HUES64 (cell line): ENCODE measurements at regions not wholly inside any gene's neighbourhood (a gene's known extent, or its start where the extent isn't known, plus 50 kb on each side); places are given as distances from the start of the nearest gene placed in this dataset.

Experiments
- H3K27ac ChIP-seq: 2 replicates; pipeline ENCODE4 v1.7.0; 2013; ENCODE audit warnings: low read depth, low read length, inconsistent platforms
- H3K27me3 ChIP-seq: 2 replicates; pipeline ENCODE4 v1.6.1; 2013; ENCODE audit warnings: mild to moderate bottlenecking, low read length; ENCODE audit not compliant: insufficient read depth
- H3K36me3 ChIP-seq: 2 replicates; pipeline ENCODE4 v1.6.1; 2013; ENCODE audit warnings: mild to moderate bottlenecking, low read length; ENCODE audit not compliant: insufficient read depth
- H3K4me1 ChIP-seq: 2 replicates; pipeline ENCODE4 v1.6.1; 2013; ENCODE audit warnings: mild to moderate bottlenecking, low read length, moderate library complexity; ENCODE audit not compliant: insufficient read depth
- H3K4me3 ChIP-seq: 2 replicates; pipeline ENCODE4 v1.5.1; 2013; ENCODE audit warnings: mild to moderate bottlenecking, low read length, moderate library complexity
- H3K9ac ChIP-seq: 2 replicates; pipeline ENCODE4 v1.6.1; 2013; ENCODE audit warnings: mild to moderate bottlenecking, low read depth, low read length
- H3K9me3 ChIP-seq: 2 replicates; pipeline ENCODE4 v1.6.1; 2013; ENCODE audit warnings: low read depth, low read length; ENCODE audit not compliant: insufficient read depth
- WGBS: fragments of 150-250, 120-280 bp; methylation state at CpG from one replicate; pipeline ENCODE4 v1.1.7; 2013; ENCODE audit warnings: missing lambda C conversion rate; 5-methylcytosine and 5-hydroxymethylcytosine counted together

DNA sequence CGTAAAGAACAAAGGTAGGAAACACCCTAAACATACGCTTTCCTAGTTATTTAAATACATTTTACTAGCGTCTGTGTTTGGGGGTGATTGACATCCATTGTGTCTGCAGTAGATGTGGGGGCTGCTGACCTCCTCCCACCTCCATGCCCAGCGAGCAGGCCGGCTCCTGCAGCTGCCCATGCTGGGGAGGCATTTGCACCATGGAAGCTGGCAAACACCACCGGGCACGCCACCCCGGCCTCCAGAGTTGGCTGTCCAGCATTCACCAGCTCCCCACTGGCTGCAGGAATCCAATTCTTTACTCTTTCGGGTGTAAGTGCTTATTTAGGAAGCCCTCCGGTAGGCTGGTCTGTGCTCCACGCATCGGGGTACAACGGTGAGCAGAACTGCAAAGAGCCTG lies 115.4 kb upstream of the USP29 start:
- 91% methylated on average over 10 of the region's 13 CpGs for WGBS
- no peak overlapping the region for H3K4me3 ChIP-seq

DNA sequence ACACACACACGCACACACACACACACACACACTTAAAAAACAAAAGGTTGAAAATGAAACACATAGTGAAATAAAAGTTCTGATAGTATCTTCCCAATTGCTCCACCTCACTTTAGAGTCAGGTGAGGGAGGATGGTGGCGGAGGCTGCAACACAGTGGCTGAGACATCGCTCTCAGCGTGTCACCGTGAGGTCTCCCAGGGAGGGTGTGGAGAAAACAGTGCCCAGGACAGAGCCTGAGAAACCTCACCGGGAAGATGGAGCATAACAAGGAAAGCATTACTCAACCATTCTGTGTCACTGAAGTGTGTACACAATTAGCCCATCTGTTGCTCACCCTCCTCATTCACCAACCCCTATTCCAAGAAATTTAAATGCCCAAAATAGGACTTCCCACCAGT lies 111.4 kb upstream of the USP29 start:
- H3K27me3 ChIP-seq = no peaks in the 10 kb centered on the region
- no peak overlapping the region for H3K4me3 ChIP-seq
- WGBS = 93% methylated on average over 5 of the region's 6 CpGs
- H3K36me3 ChIP-seq = no peaks in the 10 kb centered on the region
- H3K27ac ChIP-seq = no peak overlapping the region
- no peaks in the 10 kb centered on the region for H3K4me1 ChIP-seq
- peaks cover 75% of the 10 kb centered on the region for H3K9me3 ChIP-seq
- H3K9ac ChIP-seq = no peak overlapping the region

More for the DNA sequence above, 115.4 kb upstream of the USP29 start:
- no peaks in the 10 kb centered on the region for H3K36me3 ChIP-seq
- H3K27ac ChIP-seq = no peak overlapping the region
- H3K9me3 ChIP-seq = peaks cover 77% of the 10 kb centered on the region
- no peak overlapping the region for H3K9ac ChIP-seq
- H3K27me3 ChIP-seq = no peaks in the 10 kb centered on the region
- no peaks in the 10 kb centered on the region for H3K4me1 ChIP-seq

DNA sequence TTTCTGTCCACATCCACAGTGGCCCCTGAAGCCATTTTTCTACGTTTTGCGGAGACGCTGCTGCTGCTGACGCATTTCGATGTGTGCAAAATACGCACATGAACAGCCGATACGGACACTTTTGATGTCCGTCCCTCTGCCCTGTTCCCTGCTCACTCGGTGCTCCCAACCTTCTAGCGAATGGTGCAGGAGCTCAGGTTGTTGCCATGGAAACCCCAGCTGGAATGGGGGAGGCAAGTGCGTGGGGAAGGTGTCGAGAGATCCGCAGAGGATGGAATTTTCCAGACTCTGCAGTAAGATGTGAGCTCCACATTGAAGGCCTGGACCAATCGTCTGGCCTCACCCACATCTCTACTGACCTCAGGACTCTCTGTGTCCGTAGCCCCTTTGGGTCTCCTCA lies 109.2 kb upstream of the USP29 start:
- H3K27ac ChIP-seq = no peak overlapping the region
- H3K36me3 ChIP-seq = no peaks in the 10 kb centered on the region
- H3K4me1 ChIP-seq = no peaks in the 10 kb centered on the region
- no peak overlapping the region for H3K4me3 ChIP-seq
- peaks cover 83% of the 10 kb centered on the region for H3K9me3 ChIP-seq
- 86% methylated on average over 16 of the region's 16 CpGs for WGBS
- no peaks in the 10 kb centered on the region for H3K27me3 ChIP-seq
- H3K9ac ChIP-seq = no peak overlapping the region

DNA sequence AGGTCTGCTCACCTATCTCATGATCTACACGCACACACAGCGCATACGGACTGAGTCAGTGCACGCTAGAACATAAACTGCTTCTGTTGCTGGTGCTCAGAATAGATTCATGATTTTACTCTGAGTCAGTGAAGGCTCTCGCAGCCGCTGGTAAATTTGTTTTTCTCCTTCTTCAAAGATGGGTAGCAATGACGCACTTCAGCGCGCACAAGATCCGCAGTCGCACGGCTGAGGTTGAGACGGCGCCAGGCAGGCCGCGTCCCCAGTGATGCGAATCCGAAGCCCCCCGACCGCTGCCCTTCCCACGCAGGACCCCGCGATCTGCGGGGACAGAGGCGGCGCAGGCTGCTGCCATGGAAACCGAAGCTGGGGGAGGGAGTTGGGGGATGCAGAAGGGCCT lies 103.7 kb upstream of the USP29 start:
- Histone ChIP-seq H3K9me3 (peaks cover 75% of the 10 kb centered on the region), H3K4me3 (no peak overlapping the region), H3K36me3 (no peaks in the 10 kb centered on the region), H3K27ac (no peak overlapping the region), H3K27me3 (no peaks in the 10 kb centered on the region), H3K4me1 (no peaks in the 10 kb centered on the region), H3K9ac (no peak overlapping the region)
- WGBS = 93% methylated on average over 27 of the region's 27 CpGs

DNA sequence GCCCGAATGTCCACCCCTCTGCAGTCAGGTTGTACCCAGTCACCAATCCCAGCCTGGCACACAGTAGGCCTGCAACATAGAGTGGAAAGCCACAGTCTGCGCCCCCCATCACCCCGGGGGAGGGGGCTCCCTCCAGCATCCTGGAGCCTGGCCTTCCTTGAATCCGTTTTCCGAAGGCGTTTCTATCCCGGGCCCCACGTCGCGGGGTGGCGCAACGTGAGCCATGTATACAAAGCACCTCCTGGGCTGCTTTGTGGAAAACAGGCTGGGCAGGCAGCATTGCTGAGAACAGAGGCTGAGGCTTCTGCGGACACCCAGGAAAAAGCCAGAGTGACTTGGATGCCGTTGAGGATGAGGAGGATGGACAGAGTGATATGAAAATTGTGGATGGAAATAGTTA lies 103.3 kb upstream of the USP29 start:
- H3K4me1 ChIP-seq = no peaks in the 10 kb centered on the region
- no peaks in the 10 kb centered on the region for H3K27me3 ChIP-seq
- H3K4me3 ChIP-seq = no peak overlapping the region
- 83% methylated on average over 14 of the region's 14 CpGs for WGBS
- no peaks in the 10 kb centered on the region for H3K36me3 ChIP-seq
- H3K9me3 ChIP-seq = peaks cover 77% of the 10 kb centered on the region
- H3K27ac ChIP-seq = no peak overlapping the region
- no peak overlapping the region for H3K9ac ChIP-seq

DNA sequence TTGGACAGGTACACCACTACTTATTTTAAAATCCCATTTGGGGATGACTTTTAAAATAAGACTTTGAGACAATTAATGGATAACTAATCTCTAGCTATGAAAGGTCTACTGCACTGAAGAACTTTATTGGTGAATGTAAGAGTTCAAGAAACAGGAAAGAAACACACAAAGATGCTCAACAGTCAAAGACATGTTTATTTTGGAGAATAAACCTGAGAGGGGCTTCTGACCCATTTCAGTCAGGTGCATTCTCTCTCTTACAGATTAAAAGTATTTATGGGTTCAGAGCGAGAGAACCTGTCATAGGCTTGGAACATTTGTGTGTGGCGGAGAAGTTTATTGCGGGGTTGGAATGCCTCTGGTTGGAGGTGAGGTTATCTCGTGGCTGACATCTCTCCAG lies 94.3 kb upstream of the USP29 start:
- Histone ChIP-seq H3K4me3 (no peak overlapping the region), H3K36me3 (no peaks in the 10 kb centered on the region), H3K4me1 (no peaks in the 10 kb centered on the region), H3K27me3 (no peaks in the 10 kb centered on the region), H3K9me3 (peaks cover 93% of the 10 kb centered on the region), H3K9ac (no peak overlapping the region), H3K27ac (no peak overlapping the region)
- 82% methylated on average over 4 of the region's 4 CpGs for WGBS

DNA sequence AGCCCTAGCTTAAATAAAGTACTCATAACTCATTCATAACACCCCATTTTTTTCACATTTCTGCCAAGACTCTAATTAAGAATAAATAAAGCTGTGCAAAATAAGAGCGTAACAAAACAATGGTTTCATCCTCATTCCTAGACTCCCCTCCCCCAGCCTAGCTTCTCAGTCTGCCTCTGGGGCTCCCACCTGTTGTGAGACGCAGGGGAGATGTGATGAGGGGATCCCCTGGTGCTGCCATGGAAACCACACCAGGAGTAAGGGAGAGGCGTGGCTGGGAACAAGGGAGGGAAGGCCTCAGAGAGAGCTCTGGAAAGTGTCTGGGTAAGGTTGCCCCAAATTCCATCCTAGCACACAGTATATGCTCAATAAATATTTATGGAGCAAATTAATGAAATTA lies 93.3 kb upstream of the USP29 start:
- 61% methylated on average over 2 of the region's 3 CpGs for WGBS
- Histone ChIP-seq H3K4me1 (no peaks in the 10 kb centered on the region), H3K9me3 (peaks cover 95% of the 10 kb centered on the region), H3K9ac (no peak overlapping the region), H3K36me3 (no peaks in the 10 kb centered on the region), H3K27me3 (no peaks in the 10 kb centered on the region), H3K27ac (no peak overlapping the region), H3K4me3 (no peak overlapping the region)

DNA sequence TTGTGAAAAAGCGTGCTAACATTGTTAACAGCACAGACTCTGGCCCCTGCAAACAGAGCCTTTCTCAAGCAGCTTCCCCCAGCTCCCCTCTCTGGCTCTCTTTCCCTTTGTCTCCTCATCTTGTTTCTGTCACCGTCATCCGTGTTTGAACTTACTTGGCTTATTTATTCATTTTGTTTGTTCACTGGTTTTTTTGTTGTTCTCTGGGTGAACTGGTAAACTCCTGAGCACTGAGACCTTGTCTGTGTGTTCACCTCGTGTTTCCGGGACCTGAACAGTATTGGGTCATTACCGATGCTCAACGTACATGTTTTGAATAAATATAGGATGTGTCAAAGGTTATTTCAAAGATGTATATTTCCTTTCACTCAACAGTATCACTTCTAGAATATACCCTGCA lies 92.4 kb upstream of the USP29 start:
- Histone ChIP-seq H3K36me3 (no peaks in the 10 kb centered on the region), H3K9me3 (peaks cover 91% of the 10 kb centered on the region), H3K4me3 (no peak overlapping the region), H3K9ac (no peak overlapping the region), H3K4me1 (no peaks in the 10 kb centered on the region), H3K27me3 (no peaks in the 10 kb centered on the region), H3K27ac (no peak overlapping the region)
- WGBS = 83% methylated on average over 7 of the region's 7 CpGs

DNA sequence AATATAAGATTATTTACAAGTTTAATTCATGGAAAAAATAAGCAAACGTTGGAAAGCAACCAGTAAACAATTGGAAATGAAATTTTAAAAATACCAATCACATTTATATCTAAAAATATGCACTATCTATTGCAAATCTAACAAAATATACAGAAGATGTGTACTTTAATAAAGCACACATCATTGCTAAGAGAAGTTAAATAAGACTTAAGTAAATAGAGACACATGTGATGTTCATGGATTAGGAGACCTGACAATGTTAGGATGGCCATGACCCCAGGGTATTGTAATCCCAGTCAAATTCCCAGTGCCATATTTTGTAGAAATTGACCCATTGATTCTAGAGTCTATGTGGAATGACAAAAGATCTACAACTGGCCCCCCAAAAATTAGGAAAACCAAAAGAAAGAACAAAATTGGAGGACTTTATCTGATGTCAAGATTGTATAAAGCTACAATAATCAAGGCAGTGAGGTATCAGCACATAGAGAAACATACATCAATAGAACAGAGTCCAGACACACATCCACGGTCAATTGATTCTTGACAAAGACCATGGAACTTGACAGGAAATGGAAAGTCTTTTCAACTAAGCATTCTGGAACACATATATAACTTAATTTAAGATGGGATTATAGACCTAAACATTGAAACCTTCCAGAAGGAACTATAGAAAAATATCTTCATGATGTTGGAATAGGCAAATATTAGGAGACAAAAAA lies 90.8 kb upstream of the USP29 start:
- H3K9me3 ChIP-seq = peaks cover 92% of the 10 kb centered on the region
- no peaks in the 10 kb centered on the region for H3K27me3 ChIP-seq
- H3K36me3 ChIP-seq = no peaks in the 10 kb centered on the region
- WGBS = 82% methylated on average over 1 of the region's 2 CpGs
- H3K4me3 ChIP-seq = no peak overlapping the region
- no peak overlapping the region for H3K27ac ChIP-seq
- H3K9ac ChIP-seq = no peak overlapping the region
- H3K4me1 ChIP-seq = no peaks in the 10 kb centered on the region

DNA sequence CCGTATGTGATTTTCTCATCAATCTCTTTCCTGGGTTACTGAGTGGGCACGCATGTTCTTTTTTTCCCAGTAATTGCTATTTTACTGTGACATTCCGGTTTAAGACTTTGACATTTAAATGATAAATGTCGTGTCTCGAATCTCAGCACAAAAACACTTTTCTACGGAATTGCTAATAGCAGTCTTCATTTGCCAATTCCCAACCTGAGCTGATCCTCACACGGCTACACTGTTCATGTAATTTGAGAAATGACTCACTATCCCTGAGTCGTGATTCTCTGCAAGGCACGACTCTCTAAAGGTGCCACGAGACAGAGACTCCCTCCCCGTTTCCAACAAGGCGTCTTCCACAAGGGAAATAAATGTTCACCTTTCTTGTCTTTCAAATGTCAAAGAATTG lies 88.7 kb upstream of the USP29 start:
- Histone ChIP-seq H3K4me1 (no peaks in the 10 kb centered on the region), H3K4me3 (no peak overlapping the region), H3K9me3 (peaks cover 89% of the 10 kb centered on the region), H3K36me3 (no peaks in the 10 kb centered on the region), H3K9ac (no peak overlapping the region), H3K27ac (no peak overlapping the region), H3K27me3 (no peaks in the 10 kb centered on the region)
- 89% methylated on average over 12 of the region's 12 CpGs for WGBS

DNA sequence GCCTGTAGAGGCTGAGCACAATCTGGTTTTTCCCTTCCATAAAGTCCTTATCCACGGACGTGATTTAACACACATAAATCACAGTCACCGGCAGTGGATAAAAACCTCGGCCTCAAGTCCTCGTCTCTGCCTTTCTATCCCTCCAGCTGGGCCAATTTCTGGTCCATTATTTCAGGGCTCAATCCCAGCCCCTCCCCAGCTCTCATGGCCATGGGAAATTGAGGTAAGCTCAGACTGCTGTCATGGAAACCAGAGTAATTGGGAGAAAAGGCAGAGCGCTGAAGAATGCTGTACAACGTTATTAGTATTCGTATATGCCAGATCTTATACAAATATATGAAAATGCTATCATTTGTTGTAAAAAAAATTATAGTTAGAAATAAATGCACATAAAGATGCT lies 86.2 kb upstream of the USP29 start:
- Histone ChIP-seq H3K27me3 (no peaks in the 10 kb centered on the region), H3K9ac (no peak overlapping the region), H3K9me3 (peaks cover 92% of the 10 kb centered on the region), H3K27ac (no peak overlapping the region), H3K36me3 (no peaks in the 10 kb centered on the region), H3K4me1 (no peaks in the 10 kb centered on the region), H3K4me3 (no peak overlapping the region)
- WGBS = 81% methylated on average over 5 of the region's 8 CpGs

DNA sequence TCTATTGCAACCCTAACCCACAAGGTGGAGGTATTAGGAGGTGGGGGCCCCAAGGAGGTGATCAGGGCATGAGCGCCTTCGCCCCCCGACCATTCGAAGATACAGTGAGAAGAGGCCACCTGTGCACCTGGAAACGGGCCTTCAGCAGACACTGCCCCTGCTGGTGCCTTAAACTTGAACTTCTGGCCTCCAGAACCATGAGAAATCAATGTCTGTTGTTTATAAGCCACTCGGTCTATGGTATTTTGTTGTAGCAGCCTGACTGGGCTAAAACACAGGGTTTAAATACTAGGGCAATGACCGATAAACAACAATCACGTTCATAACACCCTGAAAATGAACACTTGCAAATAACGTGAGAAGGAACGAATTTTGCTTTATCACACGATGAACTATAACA lies 85.2 kb upstream of the USP29 start:
- 82% methylated on average over 11 of the region's 11 CpGs for WGBS
- H3K27me3 ChIP-seq = no peaks in the 10 kb centered on the region

More for the DNA sequence above, 85.2 kb upstream of the USP29 start:
- H3K9me3 ChIP-seq = peaks cover 90% of the 10 kb centered on the region
- H3K27ac ChIP-seq = no peak overlapping the region
- H3K4me1 ChIP-seq = no peaks in the 10 kb centered on the region
- no peak overlapping the region for H3K4me3 ChIP-seq
- no peak overlapping the region for H3K9ac ChIP-seq
- H3K36me3 ChIP-seq = no peaks in the 10 kb centered on the region
